Lower leg skin (tissue), 3 donors: ENCODE measurements at regions not wholly inside any gene's neighbourhood (a gene's known extent, or its start where the extent isn't known, plus 50 kb on each side); places are given as distances from the start of the nearest gene placed in this dataset.

ENCODE experiments used
- POLR2A ChIP-seq, 2 donors: fragments of 450-650 bp; IDR thresholded peaks; one replicate each; pipeline ENCODE4 v1.6.1; 2016 to 2017; ENCODE audit warnings: antibody characterized with exemption in 2 of 2, mild to moderate bottlenecking in 1 of 2, moderate library complexity in 1 of 2
- TF ChIP-seq, protein P1 (sequence below), 3 donors: fragments of 450-650 bp; IDR thresholded peaks; one replicate each; pipeline ENCODE4 v1.5.1; 2016; ENCODE audit warnings: antibody characterized with exemption in 3 of 3, mild to moderate bottlenecking in 3 of 3, moderate library complexity in 2 of 3

DNA sequence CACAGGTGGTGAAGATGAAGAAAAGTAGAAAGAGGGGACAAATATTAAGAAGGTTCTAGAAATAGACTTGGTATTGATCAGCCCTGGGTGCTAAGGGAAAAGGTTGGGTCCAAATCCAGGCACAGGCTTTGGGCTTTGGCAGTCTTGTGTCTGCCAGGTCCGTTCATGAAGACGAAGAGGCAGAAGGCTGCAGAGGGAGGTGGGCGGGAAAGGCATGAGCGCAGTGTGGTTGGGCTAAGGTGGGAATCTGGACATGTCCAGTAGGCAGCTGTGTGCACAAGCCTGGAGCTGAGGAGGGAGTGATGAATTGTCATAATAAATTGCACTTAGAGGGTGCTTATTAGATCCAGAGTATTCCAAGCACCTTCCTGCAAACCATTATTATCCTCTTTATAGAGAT lies 105.7 kb upstream of the TEX51 start:
- TF ChIP-seq, protein P1, sequence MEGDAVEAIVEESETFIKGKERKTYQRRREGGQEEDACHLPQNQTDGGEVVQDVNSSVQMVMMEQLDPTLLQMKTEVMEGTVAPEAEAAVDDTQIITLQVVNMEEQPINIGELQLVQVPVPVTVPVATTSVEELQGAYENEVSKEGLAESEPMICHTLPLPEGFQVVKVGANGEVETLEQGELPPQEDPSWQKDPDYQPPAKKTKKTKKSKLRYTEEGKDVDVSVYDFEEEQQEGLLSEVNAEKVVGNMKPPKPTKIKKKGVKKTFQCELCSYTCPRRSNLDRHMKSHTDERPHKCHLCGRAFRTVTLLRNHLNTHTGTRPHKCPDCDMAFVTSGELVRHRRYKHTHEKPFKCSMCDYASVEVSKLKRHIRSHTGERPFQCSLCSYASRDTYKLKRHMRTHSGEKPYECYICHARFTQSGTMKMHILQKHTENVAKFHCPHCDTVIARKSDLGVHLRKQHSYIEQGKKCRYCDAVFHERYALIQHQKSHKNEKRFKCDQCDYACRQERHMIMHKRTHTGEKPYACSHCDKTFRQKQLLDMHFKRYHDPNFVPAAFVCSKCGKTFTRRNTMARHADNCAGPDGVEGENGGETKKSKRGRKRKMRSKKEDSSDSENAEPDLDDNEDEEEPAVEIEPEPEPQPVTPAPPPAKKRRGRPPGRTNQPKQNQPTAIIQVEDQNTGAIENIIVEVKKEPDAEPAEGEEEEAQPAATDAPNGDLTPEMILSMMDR (IDR thresholded peaks at IDR 0.05), result no peak
- no peak for TF ChIP-seq POLR2A (IDR thresholded peaks at IDR 0.05)
